Panc1 (cell line): ENCODE measurements at regions not wholly inside any gene's neighbourhood (a gene's known extent, or its start where the extent isn't known, plus 50 kb on each side); places are given as distances from the start of the nearest gene placed in this dataset.

Source experiments
- ATAC-seq: fragments of 200-7000 bp; cut with Tn5 transposase; 2 replicates; pipeline ENCODE4 v1.9.1; 2020; ENCODE audit warnings: mild to moderate bottlenecking, moderate library complexity
- BruUV-seq: library from RNA; stranded (reverse); fragments of 400-500 nt; replicated peaks from 2 replicates; lab custom pipeline; 2021; lab: Mats Ljungman, UMichigan
- CTCF ChIA-PET: fragments of 300-600 bp; sonication (Branson Sonifier 250); formaldehyde crosslinking; loops from one replicate; lab custom pipeline; 2022; ENCODE audit warnings: antibody characterized with exemption; lab: Charles Lee
- POLR2A ChIA-PET: fragments of 300-600 bp; sonication (Branson Sonifier 250); formaldehyde crosslinking; loops from one replicate; lab custom pipeline; 2022; ENCODE audit warnings: antibody characterized with exemption; lab: Charles Lee
- DNase-seq: peaks from one replicate; pipeline ENCODE4 v3.0.0-alpha.2; 2010; ENCODE audit warnings: low read depth, low spot score
- H3K27ac ChIP-seq: 2 replicates; pipeline ENCODE4 v1.5.1; 2011; ENCODE audit warnings: mild to moderate bottlenecking, low read length, inconsistent platforms
- H3K27me3 ChIP-seq: fragments of 200-500 bp; sonication (Bioruptor generic); 2 replicates; pipeline ENCODE4 v1.6.0; 2014; ENCODE audit warnings: low read length, inconsistent platforms; ENCODE audit not compliant: control insufficient read depth, insufficient read depth
- H3K36me3 ChIP-seq: fragments of 200-500 bp; sonication (Bioruptor generic); 2 replicates; pipeline ENCODE4 v1.5.1; 2014; ENCODE audit warnings: inconsistent platforms, mild to moderate bottlenecking, low read length, moderate library complexity; ENCODE audit not compliant: control insufficient read depth, insufficient read depth
- H3K4me1 ChIP-seq: 2 replicates; pipeline ENCODE4 v1.5.1; 2011; ENCODE audit warnings: inconsistent platforms, mild to moderate bottlenecking, low read length, moderate library complexity; ENCODE audit not compliant: control insufficient read depth, insufficient read depth
- H3K4me3 ChIP-seq, 2 experiments: 2 replicates each; pipeline ENCODE4 v1.5.1; 2011 to 2012; ENCODE audit warnings: low read depth in 2 of 2, low read length in 2 of 2, mild to moderate bottlenecking in 2 of 2, inconsistent platforms in 1 of 2, moderate library complexity in 1 of 2
- H3K9me3 ChIP-seq: fragments of 200-500 bp; sonication (Bioruptor generic); 2 replicates; pipeline ENCODE4 v1.5.1; 2014; ENCODE audit warnings: low read depth, mild to moderate bottlenecking, inconsistent platforms, low read length, moderate library complexity; ENCODE audit not compliant: control insufficient read depth, insufficient read depth
- CTCF ChIP-seq: fragments of 450-650 bp; IDR thresholded peaks from 2 replicates; pipeline ENCODE4 v1.5.1; 2017; ENCODE audit warnings: mild to moderate bottlenecking
- POLR2AphosphoS5 ChIP-seq: IDR thresholded peaks from 2 replicates; pipeline ENCODE4 v1.6.1; 2012; ENCODE audit warnings: mild to moderate bottlenecking, low read depth, low read length, moderate library complexity
- REST ChIP-seq, 2 experiments: IDR thresholded peaks; 2 replicates each; pipeline ENCODE4 v1.6.1; 2011 to 2012; ENCODE audit warnings: low read depth in 2 of 2, control low read depth in 1 of 2, low read length in 1 of 2, mild to moderate bottlenecking in 1 of 2, moderate library complexity in 1 of 2; ENCODE audit not compliant: insufficient read depth in 1 of 2
- SIN3A ChIP-seq: IDR thresholded peaks from 2 replicates; pipeline ENCODE4 v1.6.1; 2012; ENCODE audit warnings: low read depth, mild to moderate bottlenecking, low read length, moderate library complexity, borderline replicate concordance; ENCODE audit not compliant: insufficient read depth
- TCF7L2 ChIP-seq: IDR thresholded peaks from 2 replicates; pipeline ENCODE4 v1.6.1; 2011; ENCODE audit warnings: mild to moderate bottlenecking, low read depth, low read length, inconsistent platforms
- in situ Hi-C: cut with HindIII; loops from 2 replicates; pipeline ENCODE4 v1.10.0; 2016; ENCODE audit warnings: low sequenced_read_pairs, low pct_unique_long_range_greater_than_20kb
- intact Hi-C: fragments of 100-400 bp; cut with micrococcal nuclease; formaldehyde crosslinking; loops from one replicate; pipeline ENCODE4 v1.10.0; 2022; ENCODE audit not compliant: unreplicated experiment

DNA sequence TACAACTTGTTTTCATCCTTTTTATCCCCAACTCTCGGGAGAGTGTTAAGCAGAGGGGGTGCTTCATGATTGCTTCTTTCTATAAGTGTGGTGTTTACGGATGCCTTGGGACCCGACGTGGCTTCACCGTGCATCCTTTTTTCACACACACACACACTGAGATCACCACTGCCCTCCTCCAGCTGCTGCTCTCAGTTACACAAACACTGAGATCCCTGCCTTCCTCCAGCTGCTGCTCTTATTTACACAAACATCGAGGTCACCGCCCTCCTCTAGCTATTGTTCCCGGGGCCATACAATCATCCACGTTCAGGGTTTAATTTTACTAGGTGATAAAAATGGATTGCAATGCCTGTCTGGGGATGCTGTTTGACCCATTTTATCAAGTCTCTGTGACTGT lies 155.4 kb upstream of the FAM9B start:
- DNase-seq (no peak), ATAC-seq (no peak)
- ChIA-PET POLR2A (no interaction called here), CTCF (no interaction called here)
- Histone ChIP-seq H3K9me3 (no peaks in the 10 kb centered on the region), H3K4me3 (no peak overlapping the region), H3K27ac (no peak overlapping the region), H3K4me1 (no peaks in the 10 kb centered on the region), H3K27me3 (no peaks in the 10 kb centered on the region), H3K36me3 (no peaks in the 10 kb centered on the region)
- BruUV-seq: no TSS peak
- TF ChIP-seq SIN3A (no peak), REST (IDR thresholded peaks at IDR 0.05; ENCODE audit: insufficient read depth in 1 of 2, low read depth in 2 of 2, low read length in 1 of 2) (no peak), CTCF (no peak), TCF7L2 (no peak), POLR2AphosphoS5 (no peak)
- in situ Hi-C loops (no loop called here), intact Hi-C loops (no loop called here)

- no peak overlapping the region for H3K27ac ChIP-seq
- ChIA-PET CTCF (no interaction called here), POLR2A (no interaction called here)
- intact Hi-C loops: no loop called here
- in situ Hi-C loops: no loop called here
- no TSS peak for BruUV-seq
- H3K9me3 ChIP-seq: no peaks in the 10 kb centered on the region
- H3K27me3 ChIP-seq: no peaks in the 10 kb centered on the region
- no peaks in the 10 kb centered on the region for H3K36me3 ChIP-seq
- no peaks in the 10 kb centered on the region for H3K4me1 ChIP-seq
- TF ChIP-seq POLR2AphosphoS5 (no peak), REST (IDR thresholded peaks at IDR 0.05; ENCODE audit: insufficient read depth in 1 of 2, low read depth in 2 of 2, low read length in 1 of 2) (no peak), CTCF (no peak), SIN3A (no peak), TCF7L2 (no peak)
- ATAC-seq: no peak
- no peak overlapping the region for H3K4me3 ChIP-seq
- DNase-seq: no peak
These were observed 157.5 kb upstream of the FAM9B start for GRCh38 chrX:9191392-9191791.
